ENCODE measurements at regions not wholly inside any gene's neighbourhood (a gene's known extent, or its start where the extent isn't known, plus 50 kb on each side); places are given as distances from the start of the nearest gene placed in this dataset.
"Not testable (repeated sequence)": the region's sequence is repeated elsewhere in the genome, so short reads cannot be mapped to it uniquely, and the experiment has no call there.

DNA sequence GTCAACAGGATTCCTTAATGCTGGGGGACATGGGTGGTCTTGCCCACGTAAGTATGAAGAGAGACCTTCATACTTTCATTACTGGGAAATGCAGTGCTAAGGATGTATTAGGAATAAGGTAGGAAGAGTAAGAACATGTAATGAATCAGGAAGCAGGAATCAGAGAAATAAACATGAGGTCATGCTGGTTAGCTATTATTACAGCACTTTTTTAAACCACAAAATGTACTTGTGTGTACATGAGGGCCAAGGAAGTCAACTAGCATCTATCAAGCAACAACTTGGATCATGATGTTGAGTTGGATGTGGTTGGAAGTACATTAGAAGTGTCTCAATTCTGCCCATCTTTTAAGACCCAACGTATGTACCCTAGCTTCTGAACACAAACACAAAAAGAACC, 63.5 kb upstream of the E2F3 start:
- no peak for DNase-seq (ENCODE audit: low read depth in 4 of 4, low spot score in 3 of 4)

DNA sequence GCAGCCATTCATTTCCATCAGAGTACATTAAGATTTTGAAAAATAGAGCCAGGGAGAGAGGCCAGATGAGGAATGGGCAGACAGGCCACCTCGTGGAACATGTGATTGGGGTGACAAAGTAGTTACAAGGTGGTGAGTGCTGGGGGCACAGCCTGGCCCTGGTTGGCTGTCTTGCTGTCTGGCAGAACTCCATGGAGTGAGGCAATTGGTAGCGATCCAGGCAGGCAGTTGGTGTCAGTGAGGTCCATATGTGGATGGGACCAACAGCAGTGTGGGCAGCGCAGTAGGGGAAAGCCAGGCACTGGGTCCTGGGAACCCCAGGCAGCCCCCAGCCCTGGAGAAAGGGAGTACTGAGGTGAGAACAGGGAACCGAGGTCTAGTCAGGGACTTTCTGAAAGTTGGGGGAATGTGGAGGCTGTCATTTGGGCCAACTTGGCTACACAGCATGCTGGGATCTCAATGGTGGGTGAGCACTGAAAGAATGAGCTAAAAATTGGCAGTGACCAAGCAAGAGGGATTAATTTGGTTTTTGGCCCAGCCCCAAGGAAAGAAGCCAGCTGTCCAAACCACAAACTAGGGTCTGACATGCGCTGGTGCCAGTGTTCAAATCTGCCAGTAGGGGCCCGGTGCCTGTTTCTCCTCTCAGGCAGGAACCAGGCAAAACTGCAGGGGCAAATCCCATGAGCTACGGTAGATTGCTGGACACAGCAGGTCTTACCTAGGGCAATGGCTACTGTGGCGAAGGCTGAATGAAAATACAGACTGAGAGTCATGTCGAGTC, 61.4 kb upstream of the E2F3 start:
- DNase-seq (ENCODE audit: low read depth in 4 of 4, low spot score in 3 of 4) = no peak

DNA sequence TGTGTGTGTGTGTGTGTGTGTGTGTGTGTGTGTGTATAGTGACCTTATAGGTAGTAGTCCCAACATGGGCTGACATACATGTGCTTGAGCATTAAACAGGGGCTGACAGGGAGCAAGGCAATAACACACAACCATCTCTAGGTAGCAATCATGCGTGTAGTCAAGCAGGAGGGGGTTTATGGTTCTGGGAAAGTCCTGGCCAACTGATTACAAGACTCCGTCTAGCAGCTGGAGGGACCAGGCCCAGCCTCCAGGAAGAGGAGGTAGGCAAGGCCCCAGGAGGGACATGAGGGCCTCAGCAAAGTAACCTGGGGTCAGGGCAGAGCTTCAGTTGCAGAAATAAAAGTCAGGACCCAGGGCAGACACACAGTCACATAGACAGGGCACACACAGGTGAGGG, 60.6 kb upstream of the E2F3 start:
- DNase-seq (ENCODE audit: low read depth in 4 of 4, low spot score in 3 of 4) = no peak

DNA sequence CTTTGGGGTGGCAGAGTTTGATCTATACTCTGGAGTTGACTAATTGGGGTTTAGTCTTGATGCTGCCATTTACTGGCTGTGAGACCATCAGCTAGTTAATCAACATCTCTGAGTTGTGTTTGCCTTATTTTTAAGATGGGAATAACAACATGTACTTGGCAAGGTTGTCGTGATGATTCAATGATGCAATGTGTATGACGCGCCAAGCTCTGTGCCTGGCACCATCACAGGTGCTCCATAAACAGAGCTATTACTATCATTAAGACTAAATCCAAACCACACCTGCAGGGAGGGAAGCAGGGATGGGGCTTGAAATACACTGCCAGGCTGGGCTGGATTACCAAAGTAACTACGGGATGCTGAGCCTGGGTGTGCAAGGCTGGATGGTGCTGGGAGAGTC, 60.1 kb upstream of the E2F3 start:
- no peak for DNase-seq (ENCODE audit: low read depth in 4 of 4, low spot score in 3 of 4)

DNA sequence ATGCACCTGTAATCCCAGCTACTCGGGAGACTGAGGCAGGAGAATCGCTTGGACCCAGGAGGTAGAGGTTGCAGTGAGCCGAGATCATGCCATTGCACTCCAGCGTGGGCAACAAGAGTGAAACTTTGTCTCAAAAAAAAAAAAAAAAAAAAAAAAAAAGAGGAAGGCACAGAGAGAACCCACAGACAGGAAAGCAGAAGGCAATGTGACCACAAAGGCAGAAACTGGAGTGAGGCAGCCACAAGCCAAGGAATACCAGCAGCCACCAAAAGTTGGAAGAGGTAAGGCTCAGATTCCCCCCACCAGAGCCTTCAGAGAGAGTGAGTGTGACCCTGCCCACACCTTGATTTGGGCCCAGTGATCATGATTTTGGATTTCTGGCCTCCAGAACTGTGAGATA, 54.7 kb upstream of the E2F3 start:
- DNase-seq (ENCODE audit: low read depth in 4 of 4, low spot score in 3 of 4) = not testable (repeated sequence)

DNA sequence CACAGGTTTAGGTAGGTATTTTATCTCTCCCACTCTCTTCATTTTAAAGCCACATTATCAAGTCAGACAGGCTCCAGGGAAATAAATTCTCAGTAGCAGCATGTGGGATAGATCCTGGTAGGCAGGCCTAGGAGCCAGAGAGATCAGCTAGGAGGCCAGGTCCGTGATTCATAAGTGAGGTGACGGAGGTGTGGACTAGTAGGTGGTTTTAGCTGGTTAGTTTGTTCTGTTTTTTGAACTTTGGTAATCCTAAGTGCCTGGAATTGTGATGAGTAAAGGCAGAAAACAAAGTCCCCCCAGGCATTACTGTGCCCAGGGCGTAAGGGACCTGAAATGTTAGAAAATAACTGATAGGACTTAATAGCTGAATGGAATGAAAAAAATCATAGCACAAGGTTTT, 53.6 kb upstream of the E2F3 start:
- no peak for DNase-seq (ENCODE audit: low read depth in 4 of 4, low spot score in 3 of 4)

DNA sequence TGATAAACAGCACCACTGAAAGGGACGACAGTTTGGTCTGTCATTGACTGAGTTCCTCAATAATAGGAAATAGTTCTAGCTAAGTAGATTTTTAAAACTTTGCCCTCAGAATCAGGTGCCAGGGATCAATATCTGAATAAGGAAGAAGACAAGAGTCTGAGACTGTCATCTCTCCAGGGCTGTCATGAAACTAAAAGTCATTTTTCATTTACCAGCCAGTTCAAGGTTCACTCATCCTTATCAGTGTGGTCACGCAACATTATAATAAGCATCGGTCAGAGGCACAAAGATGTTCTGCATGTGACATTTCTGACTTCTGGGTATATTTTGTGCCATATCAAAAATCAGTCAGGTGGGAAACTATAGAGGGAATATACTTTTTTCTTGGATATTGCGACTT, 52.5 kb upstream of the E2F3 start:
- no peak for DNase-seq (ENCODE audit: low read depth in 4 of 4, low spot score in 3 of 4)

DNA sequence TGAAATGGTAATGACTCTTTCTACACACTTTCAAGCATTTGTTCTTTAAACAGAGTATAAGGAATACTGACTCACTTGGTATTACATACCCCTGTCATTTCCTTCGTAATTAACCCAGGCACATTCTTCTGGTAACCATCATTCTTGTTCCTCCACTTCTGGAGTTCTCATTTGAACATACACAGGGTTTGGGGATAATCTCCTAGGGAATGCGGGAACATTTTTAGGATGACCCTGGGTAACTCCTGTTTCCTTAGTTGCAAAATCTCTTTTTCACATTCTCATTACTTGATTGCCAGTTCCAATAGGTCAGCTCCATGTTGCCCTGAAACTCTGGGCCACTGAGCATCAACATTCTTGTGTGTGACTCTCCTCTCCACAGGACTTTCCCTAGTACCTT, 51.5 kb upstream of the E2F3 start:
- DNase-seq (ENCODE audit: low read depth in 4 of 4, low spot score in 3 of 4) = no peak

DNA sequence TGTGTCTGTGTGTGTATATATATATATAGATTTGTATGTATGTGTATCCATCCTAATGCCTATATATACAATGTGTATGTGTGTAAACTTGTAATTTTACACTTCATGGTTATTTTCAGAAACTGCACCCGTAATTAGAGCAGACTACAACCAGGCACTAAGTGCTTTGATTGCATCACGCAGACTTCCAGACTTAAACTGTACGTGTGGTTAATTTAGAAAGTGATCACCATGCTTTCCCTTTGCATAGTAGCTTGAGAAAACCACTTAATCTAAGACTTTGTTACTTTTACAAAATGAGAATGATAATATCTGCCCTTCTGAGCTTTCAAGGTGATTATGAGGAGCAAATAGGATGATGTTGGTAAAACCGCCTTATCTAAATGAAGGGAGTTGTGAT, 50.1 kb upstream of the E2F3 start:
- no peak for DNase-seq (ENCODE audit: low read depth in 4 of 4, low spot score in 3 of 4)

Data from left renal pelvis (tissue), 4 donors.